B cell (primary cell): ENCODE measurements at regions not wholly inside any gene's neighbourhood (a gene's known extent, or its start where the extent isn't known, plus 50 kb on each side); places are given as distances from the start of the nearest gene placed in this dataset.

Experiments
- ATAC-seq: fragments of 200-7000 bp; cut with Tn5 transposase; one replicate; pipeline ENCODE4 v1.10.0; 2021; ENCODE audit warnings: low read depth, mild to moderate bottlenecking, moderate number of reproducible peaks, moderate library complexity
- CTCF ChIA-PET: fragments of 350-600 bp; sonication (Branson Sonifier 250); formaldehyde crosslinking; loops from one replicate; lab custom pipeline; 2021; ENCODE audit warnings: antibody characterized with exemption, inconsistent platforms; lab: Charles Lee
- POLR2A ChIA-PET: fragments of 350-600 bp; sonication (Branson Sonifier 250); formaldehyde crosslinking; loops from one replicate; lab custom pipeline; 2021; ENCODE audit warnings: antibody characterized with exemption; lab: Charles Lee
- DNase-seq: peaks from one replicate; pipeline ENCODE4 v3.0.0; 2013
- H2AFZ ChIP-seq: 2 replicates; pipeline ENCODE4 v1.6.1; 2012; ENCODE audit warnings: mild to moderate bottlenecking, low read depth, low read length; ENCODE audit not compliant: insufficient read depth, poor library complexity, severe bottlenecking
- H3K27ac ChIP-seq, 2 donors: 1 replicate in 1 of 2; 2 replicates in 1 of 2; pipeline ENCODE4 v1.5.1; 2012 to 2013; ENCODE audit warnings: low read length in 2 of 2, mild to moderate bottlenecking in 2 of 2, moderate library complexity in 1 of 2
- H3K27me3 ChIP-seq, 4 experiments: fragments of 200-600 bp in 1 of 4; sonication (generic) in 1 of 4; replicated peaks in 1 of 4; 1 replicate in 2 of 4; 2 replicates in 2 of 4; pipeline versions ENCODE4 v1.6.1 to v1.7.0; 2013 to 2016; ENCODE audit warnings: low read length in 3 of 4, mild to moderate bottlenecking in 2 of 4, mixed read lengths in 1 of 4, moderate library complexity in 1 of 4; ENCODE audit not compliant: insufficient read depth in 4 of 4, control insufficient read depth in 3 of 4; ENCODE audit errors: control extremely low read depth in 1 of 4
- H3K36me3 ChIP-seq, 2 experiments: replicated peaks in 1 of 2; 1 replicate in 1 of 2; 2 replicates in 1 of 2; pipeline versions ENCODE4 v1.6.1 to v1.7.1; 2013; ENCODE audit warnings: low read length in 1 of 2; ENCODE audit not compliant: insufficient read depth in 2 of 2, control insufficient read depth in 1 of 2; ENCODE audit errors: control extremely low read depth in 1 of 2, extremely low read depth in 1 of 2
- H3K4me1 ChIP-seq, 2 donors: fragments of 200-600 bp in 1 of 2; sonication (generic) in 1 of 2; 1 replicate in 1 of 2; 2 replicates in 1 of 2; pipeline versions ENCODE4 v1.5.1 to v1.6.1; 2013 to 2017; ENCODE audit warnings: low read length in 2 of 2; ENCODE audit not compliant: control insufficient read depth in 2 of 2, insufficient read depth in 2 of 2
- H3K4me2 ChIP-seq: replicated peaks from 2 replicates; pipeline ENCODE3; 2012; ENCODE audit warnings: mild to moderate bottlenecking, low read depth, low read length; ENCODE audit not compliant: poor library complexity, severe bottlenecking
- H3K4me3 ChIP-seq, 5 experiments: fragments of 200-600 bp in 1 of 5; sonication (generic) in 1 of 5; 1 replicate in 3 of 5; 2 replicates in 2 of 5; pipeline versions ENCODE4 v1.5.1 to v1.7.0; 2011 to 2016; ENCODE audit warnings: low read length in 4 of 5, mild to moderate bottlenecking in 4 of 5, low read depth in 2 of 5, control low read depth in 1 of 5, moderate library complexity in 1 of 5; ENCODE audit not compliant: insufficient read depth in 1 of 5; ENCODE audit errors: control extremely low read depth in 1 of 5, extremely low read depth in 1 of 5
- H3K79me2 ChIP-seq: fragments of 200-600 bp; sonication (generic); one replicate; pipeline ENCODE4 v1.6.0; 2016; ENCODE audit warnings: low read length; ENCODE audit not compliant: control insufficient read depth, insufficient read depth
- H3K9ac ChIP-seq: fragments of 200-600 bp; sonication (generic); 2 replicates; pipeline ENCODE4 v1.6.1; 2017; ENCODE audit warnings: mild to moderate bottlenecking, low read length, moderate library complexity
- H3K9me3 ChIP-seq, 3 donors: one replicate each; pipeline versions ENCODE4 v1.6.1 to v1.7.1; 2013; ENCODE audit warnings: low read length in 2 of 3; ENCODE audit not compliant: control insufficient read depth in 2 of 3, insufficient read depth in 1 of 3; ENCODE audit errors: control extremely low read depth in 1 of 3
- H4K20me1 ChIP-seq: 2 replicates; pipeline ENCODE4 v1.6.0; 2012; ENCODE audit warnings: mild to moderate bottlenecking, low read length; ENCODE audit not compliant: insufficient read depth, control insufficient read depth, poor library complexity, severe bottlenecking
- H3K27ac Mint-ChIP-seq: one replicate; pipeline ENCODE4 v1.8.0; 2021; ENCODE audit warnings: mixed read lengths
- H3K27me3 Mint-ChIP-seq: one replicate; pipeline ENCODE4 v1.8.0; 2021; ENCODE audit warnings: mixed read lengths
- H3K4me1 Mint-ChIP-seq: one replicate; pipeline ENCODE4 v1.8.0; 2021; ENCODE audit warnings: mixed read lengths
- H3K4me3 Mint-ChIP-seq: one replicate; pipeline ENCODE4 v1.8.0; 2021; ENCODE audit warnings: mixed read lengths
- H3K9me3 Mint-ChIP-seq: one replicate; pipeline ENCODE4 v1.8.0; 2022; ENCODE audit warnings: mixed read lengths; ENCODE audit not compliant: insufficient read depth
- EZH2 ChIP-seq: IDR thresholded peaks from 2 replicates; pipeline ENCODE4 v1.6.1; 2012; ENCODE audit warnings: borderline replicate concordance, low read depth, mild to moderate bottlenecking, moderate library complexity, low read length; ENCODE audit not compliant: insufficient read depth, poor library complexity, severe bottlenecking
- WGBS: methylation state at CpG from one replicate; pipeline ENCODE4 v1.1.5; 2013; ENCODE audit warnings: missing lambda C conversion rate; ENCODE audit not compliant: insufficient coverage; 5-methylcytosine and 5-hydroxymethylcytosine counted together
- intact Hi-C: fragments of 100-400 bp; cut with micrococcal nuclease; formaldehyde crosslinking; loops from one replicate; pipeline ENCODE4 v1.10.0; 2022
- TF ChIP-seq, protein P1 (sequence below): fragments of 200-600 bp; IDR thresholded peaks from one replicate; pipeline ENCODE4 v1.8.0; 2022; ENCODE audit warnings: antibody characterized with exemption, mild to moderate bottlenecking

DNA sequence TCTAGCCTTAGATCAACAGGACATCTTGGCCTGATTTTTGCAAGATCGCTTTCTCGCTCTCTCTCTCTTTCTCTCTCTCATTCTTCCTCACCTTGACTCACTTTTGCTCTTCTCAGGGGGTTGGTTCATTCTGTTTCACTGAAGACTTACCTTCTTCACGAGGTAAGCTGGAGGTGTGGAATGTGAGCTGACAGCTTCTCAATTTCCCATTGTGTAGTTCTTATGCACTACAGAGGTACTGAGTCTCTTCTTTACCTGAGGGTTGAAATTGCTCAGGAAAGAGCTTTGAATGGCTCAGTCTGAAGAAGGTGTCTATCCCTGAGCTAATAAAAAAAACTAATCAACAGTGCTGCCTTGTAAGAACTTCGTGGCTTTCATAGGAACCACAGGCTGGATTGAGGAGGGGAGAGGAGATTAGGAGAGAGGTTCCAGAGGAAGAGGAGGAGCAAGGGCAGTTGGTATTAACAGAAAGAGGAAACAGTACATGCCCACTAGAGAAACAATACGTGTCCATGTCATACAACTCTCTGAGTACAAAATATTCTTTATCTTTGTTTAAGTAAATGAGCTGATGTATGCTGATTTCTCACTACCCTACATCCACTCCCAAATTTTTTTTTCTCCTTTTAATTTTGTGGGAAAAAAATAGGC is 192.2 kb downstream of the TMEM167A start:
- Histone ChIP-seq H3K9ac (no peak overlapping the region), H2AFZ (no peak overlapping the region), H3K36me3 (no peaks in the 10 kb centered on the region), H3K27me3 (no peaks in the 10 kb centered on the region), H3K9me3 (peaks cover 0 to 10% (median 9%) of the 10 kb centered on the region in 3 donors), H3K27ac (no peak overlapping the region), H3K79me2 (no peaks in the 10 kb centered on the region), H3K4me2 (no peak overlapping the region), H3K4me1 (no peaks in the 10 kb centered on the region), H3K4me3 (no peak overlapping the region), H4K20me1 (no peaks in the 10 kb centered on the region)
- intact Hi-C loops: no loop called here
- H3K4me3 Mint-ChIP-seq: no peak overlapping the region
- no peak for ATAC-seq
- no peaks in the 10 kb centered on the region for H3K27me3 Mint-ChIP-seq
- TF ChIP-seq, protein P1, sequence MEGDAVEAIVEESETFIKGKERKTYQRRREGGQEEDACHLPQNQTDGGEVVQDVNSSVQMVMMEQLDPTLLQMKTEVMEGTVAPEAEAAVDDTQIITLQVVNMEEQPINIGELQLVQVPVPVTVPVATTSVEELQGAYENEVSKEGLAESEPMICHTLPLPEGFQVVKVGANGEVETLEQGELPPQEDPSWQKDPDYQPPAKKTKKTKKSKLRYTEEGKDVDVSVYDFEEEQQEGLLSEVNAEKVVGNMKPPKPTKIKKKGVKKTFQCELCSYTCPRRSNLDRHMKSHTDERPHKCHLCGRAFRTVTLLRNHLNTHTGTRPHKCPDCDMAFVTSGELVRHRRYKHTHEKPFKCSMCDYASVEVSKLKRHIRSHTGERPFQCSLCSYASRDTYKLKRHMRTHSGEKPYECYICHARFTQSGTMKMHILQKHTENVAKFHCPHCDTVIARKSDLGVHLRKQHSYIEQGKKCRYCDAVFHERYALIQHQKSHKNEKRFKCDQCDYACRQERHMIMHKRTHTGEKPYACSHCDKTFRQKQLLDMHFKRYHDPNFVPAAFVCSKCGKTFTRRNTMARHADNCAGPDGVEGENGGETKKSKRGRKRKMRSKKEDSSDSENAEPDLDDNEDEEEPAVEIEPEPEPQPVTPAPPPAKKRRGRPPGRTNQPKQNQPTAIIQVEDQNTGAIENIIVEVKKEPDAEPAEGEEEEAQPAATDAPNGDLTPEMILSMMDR: no peak
- TF ChIP-seq EZH2: no peak
- no peak overlapping the region for H3K27ac Mint-ChIP-seq
- WGBS: 0% methylated on average over 1 of the region's 5 CpGs
- POLR2A ChIA-PET: no interaction called here
- no peak for DNase-seq
- CTCF ChIA-PET: interaction anchor here (1.0 kb wide), 1 partner anchor 531 kb away, joined by 4 read pairs; no protein-coding TSS in a partner anchor
- H3K4me1 Mint-ChIP-seq: peaks cover 7% of the 10 kb centered on the region
- peaks cover 2% of the 10 kb centered on the region for H3K9me3 Mint-ChIP-seq

DNA sequence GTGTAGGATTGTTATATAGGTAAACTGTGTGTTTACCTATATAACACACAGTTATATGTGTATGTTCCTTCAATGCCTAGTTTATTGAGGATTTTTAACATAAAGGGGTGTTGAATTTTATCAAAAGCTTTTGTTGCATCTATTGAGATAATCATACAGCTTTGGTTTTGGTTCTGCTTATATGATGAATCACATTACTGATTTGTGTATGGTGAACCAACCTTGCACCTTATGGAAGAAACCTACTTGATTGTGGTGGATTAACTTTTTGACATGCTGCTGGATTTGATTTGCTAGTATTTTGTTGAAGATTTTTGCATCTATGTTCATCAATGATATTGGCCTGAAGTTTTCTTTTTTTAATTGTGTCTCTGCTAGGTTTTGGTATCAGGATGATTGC is 194.9 kb downstream of the TMEM167A start:
- intact Hi-C loops: no loop called here
- Histone ChIP-seq H3K27ac (no peak overlapping the region), H4K20me1 (no peaks in the 10 kb centered on the region), H3K4me1 (no peaks in the 10 kb centered on the region), H3K27me3 (no peaks in the 10 kb centered on the region), H3K4me2 (no peak overlapping the region), H3K9ac (no peak overlapping the region), H2AFZ (no peak overlapping the region), H3K9me3 (peaks cover 0 to 18% (median 9%) of the 10 kb centered on the region in 3 donors), H3K79me2 (no peaks in the 10 kb centered on the region), H3K36me3 (no peaks in the 10 kb centered on the region), H3K4me3 (no peak overlapping the region)
- CTCF ChIA-PET: no interaction called here
- Mint-ChIP-seq H3K4me3 (no peak overlapping the region), H3K27me3 (no peaks in the 10 kb centered on the region), H3K27ac (no peak overlapping the region), H3K4me1 (peaks cover 7% of the 10 kb centered on the region), H3K9me3 (peaks cover 15% of the 10 kb centered on the region)
- ATAC-seq: no peak
- no peak for TF ChIP-seq EZH2
- TF ChIP-seq, protein P1: no peak
- DNase-seq: no peak
- POLR2A ChIA-PET: no interaction called here
